Endothelial cell of umbilical vein (primary cell): ENCODE measurements at regions not wholly inside any gene's neighbourhood (a gene's known extent, or its start where the extent isn't known, plus 50 kb on each side); places are given as distances from the start of the nearest gene placed in this dataset.

Source experiments
- BruUV-seq: library from RNA; stranded (reverse); fragments of 400-500 nt; replicated peaks from 2 replicates; lab custom pipeline; 2021; lab: Mats Ljungman, UMichigan
- CTCF ChIA-PET: fragments of 300-600, 350-600 bp; sonication (Branson Sonifier 250); formaldehyde crosslinking; loops from one replicate; lab custom pipeline; 2021; ENCODE audit warnings: antibody characterized with exemption, inconsistent platforms; lab: Charles Lee
- POLR2A ChIA-PET: fragments of 300-600, 350-600 bp; sonication (Branson Sonifier 250); formaldehyde crosslinking; loops from one replicate; lab custom pipeline; 2021; ENCODE audit warnings: antibody characterized with exemption, inconsistent platforms; lab: Charles Lee
- DNase-seq: peaks from one replicate; pipeline ENCODE4 v3.0.0-alpha.2; 2011; ENCODE audit warnings: low read depth, low spot score
- FAIRE-seq: peaks from 2 replicates; lab custom pipeline; 2011; peaks lifted over from hg19 to GRCh38; lab: Jason Lieb, UNC
- H2AFZ ChIP-seq: 2 replicates; pipeline ENCODE4 v1.6.0; 2012; ENCODE audit warnings: low read depth, low read length, control low read depth, inconsistent platforms
- H3K27ac ChIP-seq: 2 replicates; pipeline ENCODE4 v1.5.1; 2011; ENCODE audit warnings: low read depth, mild to moderate bottlenecking, control low read depth, low read length, moderate library complexity; ENCODE audit not compliant: insufficient read depth
- H3K27me3 ChIP-seq, 2 experiments: 2 replicates each; pipeline versions ENCODE4 v1.6.0 to v1.6.1; 2011; ENCODE audit warnings: low read length in 2 of 2, mixed read lengths in 1 of 2; ENCODE audit not compliant: control insufficient read depth in 2 of 2, insufficient read depth in 2 of 2
- H3K36me3 ChIP-seq, 2 experiments: 2 replicates in 1 of 2; 3 replicates in 1 of 2; pipeline ENCODE4 v1.5.1; 2011; ENCODE audit warnings: low read length in 2 of 2, mild to moderate bottlenecking in 1 of 2, moderate library complexity in 1 of 2; ENCODE audit not compliant: control insufficient read depth in 2 of 2, insufficient read depth in 2 of 2; ENCODE audit errors: extremely low read depth in 1 of 2
- H3K4me1 ChIP-seq: 3 replicates; pipeline ENCODE4 v1.5.1; 2011; ENCODE audit warnings: mild to moderate bottlenecking, low read length; ENCODE audit not compliant: control insufficient read depth, insufficient read depth; ENCODE audit errors: extremely low read depth
- H3K4me2 ChIP-seq: 2 replicates; pipeline ENCODE4 v1.6.1; 2011; ENCODE audit warnings: low read length, control low read depth, mixed read lengths; ENCODE audit not compliant: insufficient read depth
- H3K4me3 ChIP-seq, 3 experiments: fragments of 200-600 bp in 1 of 3; sonication (generic), shearing (Covaris generic) in 1 of 3; replicated peaks in 1 of 3; 2 replicates each; pipeline ENCODE4 v1.5.1; 2011 to 2016; ENCODE audit warnings: control low read depth in 3 of 3, low read length in 3 of 3, mild to moderate bottlenecking in 2 of 3, inconsistent platforms in 1 of 3, low read depth in 1 of 3, moderate library complexity in 1 of 3; ENCODE audit not compliant: insufficient read depth in 1 of 3
- H3K79me2 ChIP-seq: 2 replicates; pipeline ENCODE4 v1.6.0; 2012; ENCODE audit warnings: low read length, inconsistent platforms; ENCODE audit not compliant: control insufficient read depth, insufficient read depth
- H3K9ac ChIP-seq: replicated peaks from 2 replicates; pipeline ENCODE3; 2011; ENCODE audit warnings: low read length, control low read depth; ENCODE audit not compliant: insufficient read depth; ENCODE audit errors: extremely low read depth
- H3K9me1 ChIP-seq: replicated peaks from 3 replicates; pipeline ENCODE4 v1.6.0; 2011; ENCODE audit warnings: mild to moderate bottlenecking, low read length; ENCODE audit not compliant: control insufficient read depth, insufficient read depth; ENCODE audit errors: extremely low read depth
- H3K9me3 ChIP-seq: replicated peaks from 2 replicates; pipeline ENCODE4 v1.5.1; 2012; ENCODE audit warnings: low read length, inconsistent platforms; ENCODE audit not compliant: control insufficient read depth, insufficient read depth
- H4K20me1 ChIP-seq: replicated peaks from 2 replicates; pipeline ENCODE3; 2011; ENCODE audit warnings: mild to moderate bottlenecking, low read length; ENCODE audit not compliant: control insufficient read depth, insufficient read depth; ENCODE audit errors: extremely low read depth
- CTCF ChIP-seq, 2 donors: IDR thresholded peaks; 1 replicate in 1 of 2; 2 replicates in 1 of 2; pipeline ENCODE4 v1.5.1; 2011; ENCODE audit warnings: low read length in 2 of 2, mild to moderate bottlenecking in 2 of 2, moderate library complexity in 2 of 2, control low read depth in 1 of 2, inconsistent platforms in 1 of 2, low read depth in 1 of 2; ENCODE audit not compliant: insufficient read depth in 1 of 2; ENCODE audit errors: extremely low read depth in 1 of 2
- EZH2 ChIP-seq: IDR thresholded peaks from 2 replicates; pipeline ENCODE4 v1.6.1; 2012; ENCODE audit warnings: borderline replicate concordance, low read depth, mild to moderate bottlenecking, moderate library complexity, low read length, inconsistent platforms; ENCODE audit not compliant: severe bottlenecking
- FOS ChIP-seq: IDR thresholded peaks from 2 replicates; pipeline ENCODE4 v1.6.1; 2011; ENCODE audit warnings: mild to moderate bottlenecking, low read length, moderate library complexity, borderline replicate concordance; ENCODE audit not compliant: insufficient read depth
- GATA2 ChIP-seq: IDR thresholded peaks from 2 replicates; pipeline ENCODE4 v1.7.0; 2011; ENCODE audit warnings: low read depth, mild to moderate bottlenecking, moderate library complexity, mixed read lengths, low read length; ENCODE audit not compliant: insufficient read length, insufficient read depth
- JUN ChIP-seq: IDR thresholded peaks from 2 replicates; pipeline ENCODE4 v1.6.1; 2011; ENCODE audit warnings: borderline replicate concordance, low read depth; ENCODE audit not compliant: insufficient read length, insufficient read depth
- MAX ChIP-seq: IDR thresholded peaks from 2 replicates; pipeline ENCODE4 v1.6.1; 2011; ENCODE audit not compliant: insufficient read depth, insufficient read length
- MYC ChIP-seq: IDR thresholded peaks from one replicate; pipeline ENCODE4 v1.6.1; 2011; ENCODE audit warnings: mild to moderate bottlenecking, low read depth, low read length
- POLR2A ChIP-seq: IDR thresholded peaks from 2 replicates; pipeline ENCODE4 v1.6.1; 2012; ENCODE audit warnings: low read depth, mild to moderate bottlenecking, control low read depth, low read length
- POLR2AphosphoS5 ChIP-seq: IDR thresholded peaks from 2 replicates; pipeline ENCODE4 v1.6.1; 2012; ENCODE audit warnings: low read depth, mild to moderate bottlenecking, control low read depth, low read length, moderate library complexity; ENCODE audit not compliant: insufficient read depth
- dilution Hi-C: fragments of 300-500 bp; cut with MboI; formaldehyde crosslinking; loops from one replicate; pipeline ENCODE4 v1.15.0; 2019; ENCODE audit warnings: low sequenced_read_pairs; ENCODE audit not compliant: extremely low pct_ligation_motif_present
- intact Hi-C: fragments of 100-400 bp; cut with micrococcal nuclease; formaldehyde crosslinking; loops from one replicate; pipeline ENCODE4 v1.10.0; 2022

- H3K4me2 ChIP-seq: peak overlapping the region; percentile 53
- no peak for TF ChIP-seq POLR2AphosphoS5
- TF ChIP-seq EZH2: no peak
- TF ChIP-seq MYC: no peak
- no peak for TF ChIP-seq JUN
- no peak for TF ChIP-seq CTCF (IDR thresholded peaks at IDR 0.05; ENCODE audit: extremely low read depth in 1 of 2, insufficient read depth in 1 of 2, low read depth in 1 of 2, low read length in 2 of 2)
- TF ChIP-seq MAX: no peak
- no peak for TF ChIP-seq GATA2
- TF ChIP-seq POLR2A: no peak
- TF ChIP-seq FOS: no peak
- intact Hi-C loops: loop anchor here (2.0 to 5.0 kb wide), 3 partner anchors 218 to 538 kb away; no protein-coding TSS in a partner anchor
- DNase-seq: no peak
- no peaks in the 10 kb centered on the region for H3K9me3 ChIP-seq
- dilution Hi-C loops: no loop called here
- H3K9ac ChIP-seq: no peak overlapping the region
- H3K79me2 ChIP-seq: peaks cover 68% of the 10 kb centered on the region
- ChIA-PET POLR2A (interaction anchor here (1.6 kb wide), 1 partner anchor 44 kb away, joined by 4 read pairs; no protein-coding TSS in a partner anchor), CTCF (interaction anchor here (1.6 to 2.6 kb wide), 5 partner anchors 8 to 43 kb away, joined by 5 to 24 read pairs (median 7); no protein-coding TSS in a partner anchor)
- peaks cover 3% of the 10 kb centered on the region for H4K20me1 ChIP-seq
- FAIRE-seq: no peak
- no TSS peak for BruUV-seq
- peak overlapping the region; percentile 74 for H3K27ac ChIP-seq
- no peak overlapping the region for H3K4me3 ChIP-seq
- H3K9me1 ChIP-seq: no peaks in the 10 kb centered on the region
- H2AFZ ChIP-seq: no peak overlapping the region
- H3K36me3 ChIP-seq: peaks cover 0 to 11% of the 10 kb centered on the region in 2 experiments
- H3K4me1 ChIP-seq: peaks cover 44% of the 10 kb centered on the region
- no peaks in the 10 kb centered on the region for H3K27me3 ChIP-seq
These were observed 255.1 kb downstream of the PTPRC start for GRCh38 chr1:198893763-198894444.
